Hepatocyte (in vitro differentiated cells): ENCODE measurements at regions not wholly inside any gene's neighbourhood (a gene's known extent, or its start where the extent isn't known, plus 50 kb on each side); places are given as distances from the start of the nearest gene placed in this dataset.

Experiments
- CTCF ChIP-seq: fragments of 200-600 bp; sonication (generic); IDR thresholded peaks from 2 replicates; pipeline ENCODE4 v1.5.1; 2016; ENCODE audit warnings: antibody characterized with exemption, mild to moderate bottlenecking; ENCODE audit not compliant: poor library complexity
- EZH2phosphoT487 ChIP-seq: fragments of 200-600 bp; sonication (generic); IDR thresholded peaks from one replicate; pipeline ENCODE4 v1.6.1; 2018; ENCODE audit warnings: antibody characterized with exemption, mild to moderate bottlenecking, low read depth, moderate library complexity; ENCODE audit not compliant: unreplicated experiment, severe bottlenecking

- TF ChIP-seq CTCF (peak; percentile 32), EZH2phosphoT487 (no peak)
Observed at GRCh38 chr2:18455236-18455862, 105.1 kb downstream of the RDH14 start.
